ENCODE measurements at regions not wholly inside any gene's neighbourhood (a gene's known extent, or its start where the extent isn't known, plus 50 kb on each side); places are given as distances from the start of the nearest gene placed in this dataset.
"Not testable (repeated sequence)": the region's sequence is repeated elsewhere in the genome, so short reads cannot be mapped to it uniquely, and the experiment has no call there.

GRCh38 chr2:16069933-16070647 lies 129.7 kb downstream of the MYCN start:
- CTCF ChIA-PET, result no interaction called here
- Mint-ChIP-seq H3K36me3 (ENCODE audit: low read depth) (no peaks in the 10 kb centered on the region), H3K4me1 (ENCODE audit: low read depth) (no peaks in the 10 kb centered on the region), H3K27ac (no peak overlapping the region), H3K4me3 (no peak overlapping the region), H3K9me3 (no peaks in the 10 kb centered on the region), H3K27me3 (ENCODE audit: low read depth) (no peaks in the 10 kb centered on the region)
- no peak for DNase-seq
- intact Hi-C loops (cut with micrococcal nuclease), result no loop called here

- Mint-ChIP-seq H3K9me3 (no peaks in the 10 kb centered on the region), H3K27me3 (ENCODE audit: low read depth) (no peaks in the 10 kb centered on the region), H3K4me3 (no peak overlapping the region), H3K27ac (no peak overlapping the region), H3K4me1 (ENCODE audit: low read depth) (no peaks in the 10 kb centered on the region), H3K36me3 (ENCODE audit: low read depth) (no peaks in the 10 kb centered on the region)
- no peak for DNase-seq
- CTCF ChIA-PET, result no interaction called here
- intact Hi-C loops (cut with micrococcal nuclease), result no loop called here
These were observed 129.2 kb downstream of the MYCN start for GRCh38 chr2:16069663-16069932.

GRCh38 chr2:16068552-16068940 lies 128.2 kb downstream of the MYCN start:
- CTCF ChIA-PET, result no interaction called here
- no peak overlapping the region for H3K27ac Mint-ChIP-seq
- peaks cover 4% of the 10 kb centered on the region for H3K36me3 Mint-ChIP-seq (ENCODE audit: low read depth)
- no peaks in the 10 kb centered on the region for H3K4me1 Mint-ChIP-seq (ENCODE audit: low read depth)
- DNase-seq, result no peak
- H3K4me3 Mint-ChIP-seq, result no peak overlapping the region
- no peaks in the 10 kb centered on the region for H3K27me3 Mint-ChIP-seq (ENCODE audit: low read depth)
- intact Hi-C loops (cut with micrococcal nuclease), result no loop called here
- peaks cover 7% of the 10 kb centered on the region for H3K9me3 Mint-ChIP-seq

GRCh38 chr2:16067866-16068551 lies 127.7 kb downstream of the MYCN start:
- CTCF ChIA-PET, result no interaction called here
- Mint-ChIP-seq H3K4me1 (ENCODE audit: low read depth) (no peaks in the 10 kb centered on the region), H3K36me3 (ENCODE audit: low read depth) (peaks cover 4% of the 10 kb centered on the region), H3K9me3 (peaks cover 12% of the 10 kb centered on the region), H3K27ac (no peak overlapping the region), H3K4me3 (no peak overlapping the region), H3K27me3 (ENCODE audit: low read depth) (no peaks in the 10 kb centered on the region)
- intact Hi-C loops (cut with micrococcal nuclease), result no loop called here
- no peak for DNase-seq

- Mint-ChIP-seq H3K9me3 (peaks cover 15% of the 10 kb centered on the region), H3K27ac (no peak overlapping the region), H3K4me3 (no peak overlapping the region), H3K27me3 (ENCODE audit: low read depth) (no peaks in the 10 kb centered on the region), H3K4me1 (ENCODE audit: low read depth) (no peaks in the 10 kb centered on the region), H3K36me3 (ENCODE audit: low read depth) (peaks cover 4% of the 10 kb centered on the region)
- intact Hi-C loops (cut with micrococcal nuclease), result no loop called here
- CTCF ChIA-PET, result no interaction called here
- DNase-seq, result no peak
These were observed 127.1 kb downstream of the MYCN start for GRCh38 chr2:16067444-16067843.

GRCh38 chr2:16067037-16067406 lies 126.7 kb downstream of the MYCN start:
- H3K27ac Mint-ChIP-seq, result no peak overlapping the region
- CTCF ChIA-PET, result no interaction called here

GRCh38 chr2:16066261-16067036 lies 126.1 kb downstream of the MYCN start:
- Mint-ChIP-seq H3K9me3 (peaks cover 21% of the 10 kb centered on the region), H3K27ac (no peak overlapping the region), H3K4me1 (ENCODE audit: low read depth) (no peaks in the 10 kb centered on the region), H3K36me3 (ENCODE audit: low read depth) (peaks cover 4% of the 10 kb centered on the region), H3K4me3 (no peak overlapping the region), H3K27me3 (ENCODE audit: low read depth) (no peaks in the 10 kb centered on the region)
- intact Hi-C loops (cut with micrococcal nuclease), result no loop called here
- no peak for DNase-seq
- CTCF ChIA-PET, result no interaction called here

More at GRCh38 chr2:16067037-16067406, 126.7 kb downstream of the MYCN start:
- Mint-ChIP-seq H3K4me1 (ENCODE audit: low read depth) (no peaks in the 10 kb centered on the region), H3K9me3 (peaks cover 18% of the 10 kb centered on the region), H3K27me3 (ENCODE audit: low read depth) (no peaks in the 10 kb centered on the region), H3K36me3 (ENCODE audit: low read depth) (peaks cover 4% of the 10 kb centered on the region), H3K4me3 (no peak overlapping the region)
- intact Hi-C loops (cut with micrococcal nuclease), result no loop called here
- no peak for DNase-seq

GRCh38 chr2:16065272-16066069 lies 125.1 kb downstream of the MYCN start:
- H3K9me3 Mint-ChIP-seq, result peaks cover 23% of the 10 kb centered on the region
- CTCF ChIA-PET; intact Hi-C loops (cut with micrococcal nuclease); H3K27ac Mint-ChIP-seq; DNase-seq; H3K27me3 Mint-ChIP-seq (ENCODE audit: low read depth); H3K4me1 Mint-ChIP-seq (ENCODE audit: low read depth); H3K36me3 Mint-ChIP-seq (ENCODE audit: low read depth); H3K4me3 Mint-ChIP-seq: not testable (repeated sequence)

- CTCF ChIA-PET, result no interaction called here
- Mint-ChIP-seq H3K27me3 (ENCODE audit: low read depth) (no peaks in the 10 kb centered on the region), H3K9me3 (peaks cover 23% of the 10 kb centered on the region), H3K36me3 (ENCODE audit: low read depth) (peaks cover 4% of the 10 kb centered on the region), H3K4me3 (no peak overlapping the region), H3K4me1 (ENCODE audit: low read depth) (no peaks in the 10 kb centered on the region), H3K27ac (no peak overlapping the region)
- DNase-seq, result no peak
- intact Hi-C loops (cut with micrococcal nuclease), result no loop called here
These were observed 124.4 kb downstream of the MYCN start for GRCh38 chr2:16064745-16065144.

GRCh38 chr2:16063955-16064633 lies 123.7 kb downstream of the MYCN start:
- Mint-ChIP-seq H3K9me3 (peaks cover 23% of the 10 kb centered on the region), H3K27me3 (ENCODE audit: low read depth) (no peaks in the 10 kb centered on the region), H3K4me3 (no peak overlapping the region)

GRCh38 chr2:16063251-16063850 lies 123.0 kb downstream of the MYCN start:
- CTCF ChIA-PET, result no interaction called here
- Mint-ChIP-seq H3K4me1 (ENCODE audit: low read depth) (no peaks in the 10 kb centered on the region), H3K9me3 (peaks cover 23% of the 10 kb centered on the region), H3K27ac (no peak overlapping the region), H3K4me3 (no peak overlapping the region), H3K36me3 (ENCODE audit: low read depth) (peaks cover 4% of the 10 kb centered on the region), H3K27me3 (ENCODE audit: low read depth) (no peaks in the 10 kb centered on the region)
- DNase-seq, result no peak
- intact Hi-C loops (cut with micrococcal nuclease), result no loop called here

More at GRCh38 chr2:16063955-16064633, 123.7 kb downstream of the MYCN start:
- CTCF ChIA-PET, result no interaction called here
- H3K36me3 Mint-ChIP-seq (ENCODE audit: low read depth), result peaks cover 4% of the 10 kb centered on the region
- H3K4me1 Mint-ChIP-seq (ENCODE audit: low read depth), result no peaks in the 10 kb centered on the region
- H3K27ac Mint-ChIP-seq, result no peak overlapping the region
- DNase-seq, result no peak
- intact Hi-C loops (cut with micrococcal nuclease), result no loop called here

Data from activated naive CD4-positive, alpha-beta T cell treated with anti-CD3 and anti-CD28 coated beads for 36 hours (primary cell).